HG03159 (cell line): ENCODE measurements at regions not wholly inside any gene's neighbourhood (a gene's known extent, or its start where the extent isn't known, plus 50 kb on each side); places are given as distances from the start of the nearest gene placed in this dataset.
A peak's percentile ranks its signal among the peaks of the same experiment; 100 is the strongest.

Experiments
- ATAC-seq: cut with Tn5 transposase; IDR thresholded peaks from one replicate; pipeline ENCODE4 v1.9.1; 2021; ENCODE audit warnings: mild to moderate bottlenecking, moderate library complexity; ENCODE audit not compliant: unreplicated experiment

DNA sequence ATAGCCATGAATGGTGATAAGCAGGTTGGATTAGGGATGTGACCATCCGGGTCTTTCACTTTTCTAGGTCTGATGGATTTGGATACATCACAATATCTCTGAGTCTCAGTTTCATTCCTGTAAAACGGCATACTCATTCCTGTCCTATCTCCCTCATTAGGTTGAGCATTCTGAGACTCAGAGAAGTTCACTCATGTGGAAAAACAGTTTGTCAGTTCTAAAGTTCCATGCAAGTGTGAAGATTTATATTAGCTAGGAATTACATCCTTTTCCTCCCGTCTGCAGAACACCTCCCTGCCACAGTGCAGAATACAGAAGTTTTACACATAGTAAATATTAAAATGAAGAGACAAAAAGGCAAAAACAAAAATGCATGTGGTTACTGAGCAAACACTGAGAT lies 94.2 kb upstream of the SLC25A13 start:
- ATAC-seq = no peak

DNA sequence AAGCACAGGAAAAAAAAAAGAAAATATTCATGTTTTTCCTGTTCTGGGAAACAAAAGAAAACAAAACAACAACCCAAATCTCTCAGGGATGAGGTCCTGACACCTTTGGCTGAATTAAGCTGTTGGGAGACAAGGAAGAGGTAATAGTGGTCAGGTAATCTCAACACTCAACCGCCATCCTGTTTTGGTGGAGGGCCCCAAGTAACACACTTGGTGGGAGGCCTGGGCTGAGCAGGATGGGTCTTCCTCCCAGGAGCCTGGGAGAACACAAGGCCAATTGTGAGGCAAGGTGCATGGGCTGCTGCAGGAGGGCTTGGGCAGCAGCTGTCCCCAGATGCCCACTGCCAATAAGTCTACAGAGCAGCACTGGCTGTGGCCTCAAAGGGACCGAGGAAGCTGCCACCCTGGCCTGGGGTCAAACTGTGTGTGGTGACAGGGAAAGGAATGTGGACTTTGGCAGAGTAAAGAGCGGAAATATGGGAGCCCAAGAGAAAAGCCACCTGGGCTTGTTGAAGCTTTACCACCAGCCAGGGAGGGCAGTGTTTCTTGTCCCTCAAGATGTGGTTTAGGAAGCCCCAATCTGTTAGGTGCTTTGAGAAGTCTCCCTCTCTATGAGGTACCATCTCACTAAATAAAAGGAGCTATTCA lies 93.5 kb upstream of the SLC25A13 start:
- ATAC-seq = no peak

DNA sequence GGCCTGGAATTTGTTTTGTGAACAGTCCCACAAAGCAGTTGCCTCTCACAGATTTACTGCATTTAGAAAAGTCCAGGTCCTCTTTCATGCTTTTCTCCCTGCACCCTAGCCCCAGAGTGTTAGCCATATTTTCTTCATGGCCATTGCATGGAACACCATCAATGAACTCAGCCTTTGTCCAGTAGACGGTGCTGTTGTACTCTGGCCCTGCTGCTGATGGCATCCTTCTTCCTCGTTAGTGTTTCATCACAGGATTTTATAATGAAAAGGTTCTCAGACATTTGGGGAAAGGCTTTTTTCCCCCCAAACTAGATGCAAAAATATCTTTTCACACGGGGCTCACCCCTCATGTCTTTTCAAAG lies 93.0 kb upstream of the SLC25A13 start:
- ATAC-seq = peak; percentile 88

GRCh38 chr7:96410126-96410839 lies 88.4 kb upstream of the SLC25A13 start:
- no peak for ATAC-seq

GRCh38 chr7:96408881-96409280 lies 87.0 kb upstream of the SLC25A13 start:
- no peak for ATAC-seq

DNA sequence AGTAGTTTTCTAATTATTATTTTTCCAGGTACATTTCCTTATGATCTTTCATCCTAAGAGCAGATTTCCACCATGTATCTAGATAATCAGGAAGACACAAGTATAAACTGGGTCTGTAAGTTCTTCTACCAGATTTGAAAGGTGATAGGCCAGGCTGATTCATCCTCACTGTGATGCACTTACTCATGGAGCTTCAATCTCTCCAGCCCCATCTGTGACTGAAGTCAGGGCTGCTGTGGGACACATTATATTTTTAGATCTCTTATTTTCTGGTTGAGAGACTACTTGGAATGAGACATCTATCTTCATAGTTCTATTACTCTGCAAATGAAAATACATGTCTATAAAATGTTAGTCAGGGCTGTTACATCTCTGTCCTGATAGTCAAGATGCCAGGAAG lies 85.5 kb upstream of the SLC25A13 start:
- ATAC-seq = no peak

GRCh38 chr7:96402913-96403312 lies 81.0 kb upstream of the SLC25A13 start:
- ATAC-seq = no peak

DNA sequence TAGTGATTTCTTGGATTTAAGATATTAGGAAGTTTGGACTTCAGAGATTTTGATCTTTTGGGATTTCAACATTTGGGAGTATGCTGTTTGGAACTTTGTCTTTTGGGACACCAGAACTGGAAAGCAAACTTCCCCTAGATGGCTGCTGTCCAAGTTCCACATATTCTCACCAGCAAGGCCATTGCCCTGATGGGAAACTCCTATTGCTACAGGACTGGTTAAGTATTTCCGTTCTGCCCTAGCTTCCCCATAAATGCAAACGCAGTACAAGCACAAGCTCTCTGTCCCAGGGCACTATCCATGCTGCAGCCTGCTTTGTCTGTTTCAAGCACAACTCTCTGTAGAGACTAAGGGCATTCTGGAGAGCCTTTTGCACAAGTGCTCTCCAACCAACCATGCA lies 79.3 kb upstream of the SLC25A13 start:
- ATAC-seq = no peak

DNA sequence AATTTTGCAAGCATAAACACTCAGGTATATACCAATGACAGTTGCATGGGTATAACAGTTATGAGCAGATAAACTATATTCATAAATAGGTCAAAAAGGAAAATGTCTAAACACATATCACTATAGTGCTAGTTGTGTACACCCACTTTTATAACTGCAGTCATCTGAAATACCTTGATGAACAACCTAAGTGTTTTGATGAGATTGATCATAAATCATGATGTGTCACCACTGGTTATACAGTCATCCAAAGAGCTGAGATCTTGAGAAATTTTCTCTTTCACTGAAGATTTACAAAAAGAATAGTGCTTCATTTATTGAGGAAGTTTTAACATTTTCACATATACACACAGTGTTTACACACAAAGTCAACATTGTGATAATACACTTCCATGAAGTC lies 78.6 kb upstream of the SLC25A13 start:
- ATAC-seq = no peak

DNA sequence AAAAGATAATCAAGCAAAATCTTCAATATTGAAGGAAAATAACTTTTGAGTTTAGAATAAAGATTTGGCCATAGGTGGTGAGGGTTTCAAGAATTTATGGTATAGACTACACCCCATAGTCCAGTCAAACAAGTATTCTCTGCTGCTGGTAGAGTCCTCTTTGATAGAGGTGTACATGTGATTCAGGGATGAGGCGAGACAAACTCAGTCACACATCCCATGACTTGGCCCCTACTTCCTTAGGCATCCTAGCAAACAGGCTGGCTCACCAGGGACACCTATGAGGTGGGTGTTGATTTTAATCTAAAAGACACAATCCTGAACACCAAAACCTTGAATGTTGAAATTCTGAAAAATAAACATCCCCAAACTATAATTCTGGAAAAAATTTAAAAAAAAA lies 78.1 kb upstream of the SLC25A13 start:
- ATAC-seq = no peak

DNA sequence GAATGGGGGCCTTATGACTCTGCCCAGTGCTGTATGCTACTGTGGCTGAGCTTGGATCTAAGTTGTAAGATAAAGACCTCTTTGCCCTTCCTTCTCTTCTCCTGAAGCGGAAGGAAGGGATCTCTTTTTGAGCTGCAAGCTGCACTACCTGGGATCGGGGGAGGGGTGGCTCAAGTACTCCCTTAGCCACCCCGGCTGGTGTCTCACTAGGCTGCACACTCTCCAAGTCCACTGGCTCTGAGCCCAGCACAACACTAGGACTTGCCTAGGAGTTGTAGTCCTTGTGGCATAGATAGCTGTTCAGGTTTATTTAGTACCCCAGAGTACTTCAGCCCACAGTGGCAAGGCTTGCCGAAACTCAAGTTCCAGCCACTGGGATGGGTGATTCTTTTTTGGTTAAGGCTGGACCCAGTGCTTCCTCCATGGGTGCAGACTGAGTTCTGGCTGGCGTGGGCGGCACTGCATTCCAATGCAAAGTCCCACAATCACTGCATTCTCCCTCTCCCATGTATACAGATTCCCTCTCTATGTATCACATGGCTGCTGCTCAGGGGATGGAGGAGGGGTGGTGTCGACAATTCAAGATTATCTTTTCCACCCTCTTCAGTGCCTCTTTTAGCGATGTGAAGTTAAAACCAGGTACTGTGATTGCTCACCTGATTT lies 76.2 kb upstream of the SLC25A13 start:
- ATAC-seq = no peak

GRCh38 chr7:96388620-96389383 lies 66.9 kb upstream of the SLC25A13 start:
- ATAC-seq = no peak

GRCh38 chr7:96388166-96388565 lies 66.3 kb upstream of the SLC25A13 start:
- ATAC-seq = no peak

GRCh38 chr7:96380111-96380512 lies 58.2 kb upstream of the SLC25A13 start:
- no peak for ATAC-seq

DNA sequence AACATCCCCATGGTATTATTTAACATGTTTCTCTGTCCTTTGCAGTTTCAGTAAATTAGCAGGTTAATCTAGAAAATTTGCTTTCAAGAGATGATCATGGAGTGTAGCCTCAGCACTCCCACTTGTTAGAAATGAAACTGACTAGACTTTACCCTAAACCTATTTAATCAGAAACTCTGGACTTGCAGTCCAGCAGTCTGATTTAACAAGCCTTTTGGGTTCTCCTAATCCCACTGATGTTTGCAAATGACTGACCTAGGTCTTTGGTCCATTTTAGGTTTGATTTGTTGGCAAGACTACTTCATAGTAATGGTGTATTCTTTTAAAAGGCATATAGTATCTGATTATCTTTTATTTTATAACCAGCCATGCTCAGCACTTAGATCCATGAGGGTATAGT lies 55.5 kb upstream of the SLC25A13 start:
- no peak for ATAC-seq
